H54 (cell line): ENCODE measurements at regions not wholly inside any gene's neighbourhood (a gene's known extent, or its start where the extent isn't known, plus 50 kb on each side); places are given as distances from the start of the nearest gene placed in this dataset.

ENCODE experiments used
- DNase-seq: peaks from one replicate; pipeline ENCODE4 v3.0.0; 2011; ENCODE audit warnings: low spot score, mixed read lengths; ENCODE audit not compliant: insufficient read length
- FAIRE-seq: peaks from 3 replicates; lab custom pipeline; 2011; peaks lifted over from hg19 to GRCh38; lab: Jason Lieb, UNC
- POLR2A ChIP-seq: IDR thresholded peaks from 2 replicates; pipeline ENCODE4 v1.6.1; 2011; ENCODE audit warnings: low read depth, mild to moderate bottlenecking, low read length

DNA sequence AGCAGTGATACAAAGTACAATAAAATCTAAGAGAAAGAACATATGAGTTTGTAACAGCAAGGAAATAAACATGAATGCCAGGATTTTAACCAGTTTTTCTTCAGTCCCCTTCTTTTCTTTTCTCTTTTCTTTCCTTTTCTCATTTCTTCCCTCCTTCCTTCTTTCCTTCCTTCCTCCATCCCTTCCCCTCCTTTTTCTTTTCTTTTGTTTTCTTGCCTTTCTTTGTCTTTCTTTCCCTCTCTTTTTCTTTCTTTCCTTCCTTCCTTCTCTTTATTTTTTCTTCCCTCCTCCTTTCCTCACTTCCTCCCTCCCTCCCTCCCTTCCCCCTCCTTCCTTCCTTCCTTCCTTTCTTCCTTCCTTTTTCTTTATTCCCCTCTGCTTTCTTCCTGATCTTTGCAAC lies 142.8 kb upstream of the SYT4 start:
- TF ChIP-seq POLR2A, result no peak
- FAIRE-seq, result no peak
- no peak for DNase-seq

DNA sequence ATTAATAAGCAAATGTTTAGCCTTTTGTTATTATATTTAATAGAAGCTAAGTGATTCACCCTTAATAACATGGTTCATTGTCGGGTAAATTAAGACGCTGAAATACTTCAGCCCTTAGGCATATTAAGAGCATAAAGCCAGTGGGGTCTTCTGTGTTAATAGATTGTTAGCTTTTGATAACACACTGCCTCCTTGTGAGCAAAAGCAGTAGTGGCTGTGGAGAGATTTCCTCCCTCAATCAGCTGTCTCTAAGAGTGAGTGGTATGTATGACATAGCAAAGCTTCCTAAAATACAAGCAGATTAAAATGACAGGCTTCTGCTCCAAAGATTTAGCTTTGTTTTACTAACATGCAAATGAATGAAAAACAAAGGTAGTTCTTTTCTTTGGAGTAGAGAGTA lies 143.7 kb upstream of the SYT4 start:
- FAIRE-seq (no peak), DNase-seq (no peak)

DNA sequence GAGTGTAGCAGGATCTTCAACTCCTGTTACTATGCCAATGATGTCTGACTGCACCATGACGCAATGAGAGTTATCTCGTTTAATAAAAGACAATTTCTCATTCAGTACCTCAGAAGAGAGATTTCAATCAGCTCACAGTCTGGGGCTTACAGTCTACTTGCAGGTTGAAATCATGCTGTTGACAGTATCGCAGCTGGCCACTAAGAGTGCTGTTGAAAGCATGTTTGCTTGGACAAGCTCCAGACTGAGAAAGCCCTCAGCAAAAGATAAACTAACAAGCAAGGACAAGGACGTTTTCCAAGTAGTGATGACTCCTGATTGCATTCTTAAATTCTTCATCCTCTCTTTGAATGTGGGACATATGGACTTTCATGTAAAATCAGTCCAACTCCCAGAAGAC lies 145.2 kb upstream of the SYT4 start:
- FAIRE-seq, result no peak
- TF ChIP-seq POLR2A, result no peak
- DNase-seq, result no peak

More for the DNA sequence above, 143.7 kb upstream of the SYT4 start:
- TF ChIP-seq POLR2A, result no peak

DNA sequence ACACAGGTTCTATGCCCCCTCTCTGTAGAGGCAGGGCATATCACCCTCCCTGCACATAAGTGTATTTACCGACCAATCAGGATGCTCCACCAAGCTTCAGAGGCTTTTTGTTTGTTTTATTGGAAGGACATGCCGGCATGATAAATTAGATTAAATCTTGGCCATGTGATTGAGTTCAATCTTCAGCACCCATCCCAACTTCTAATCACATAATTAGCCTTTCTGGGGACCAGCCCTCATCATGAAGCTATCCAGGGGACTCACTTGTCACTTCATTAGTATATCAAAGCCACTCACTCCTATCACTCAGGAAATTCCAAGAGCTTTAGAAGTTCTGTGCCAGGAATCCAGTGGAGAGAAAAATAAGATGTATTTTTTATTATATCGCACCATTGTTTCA lies 158.6 kb upstream of the SYT4 start:
- no peak for DNase-seq
- TF ChIP-seq POLR2A, result no peak
- no peak for FAIRE-seq

DNA sequence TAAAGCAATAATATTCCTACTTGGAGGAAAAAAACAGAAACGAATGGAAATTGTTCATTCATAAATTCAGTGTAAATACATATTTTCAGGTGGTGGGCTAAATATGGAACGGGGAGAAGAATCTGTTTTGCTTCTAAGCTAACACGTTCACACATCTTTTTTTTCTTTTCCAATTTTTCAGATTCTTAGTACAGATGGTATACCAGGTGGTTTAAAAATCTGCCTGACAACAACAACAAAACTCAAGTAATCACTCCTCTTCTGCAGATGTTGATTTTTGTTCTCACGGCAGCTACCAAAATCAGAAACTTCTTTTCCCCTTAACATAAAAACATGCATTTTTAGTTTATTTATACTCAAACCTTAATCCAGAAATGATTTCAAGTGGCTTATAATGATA lies 164.8 kb upstream of the SYT4 start:
- no peak for TF ChIP-seq POLR2A
- FAIRE-seq (no peak), DNase-seq (no peak)

DNA sequence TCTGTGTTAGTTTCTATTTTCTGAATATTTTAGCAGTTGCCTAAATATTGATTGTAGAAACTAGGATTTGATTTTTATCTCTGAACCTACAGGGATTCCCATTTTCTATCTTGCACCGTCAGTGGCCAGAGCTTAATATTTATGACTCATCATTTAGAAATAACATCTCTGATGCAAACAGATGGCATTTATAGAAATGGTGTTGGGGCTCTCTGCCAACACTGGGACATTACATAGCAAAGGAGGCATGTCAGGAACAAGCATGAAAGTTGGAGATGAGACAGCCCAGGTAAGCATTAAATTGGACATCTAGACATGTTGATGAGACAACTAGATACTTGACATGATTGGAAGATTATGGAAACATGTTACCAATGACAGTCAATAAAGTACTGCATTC lies 165.3 kb upstream of the SYT4 start:
- FAIRE-seq (no peak), DNase-seq (no peak)
- no peak for TF ChIP-seq POLR2A

DNA sequence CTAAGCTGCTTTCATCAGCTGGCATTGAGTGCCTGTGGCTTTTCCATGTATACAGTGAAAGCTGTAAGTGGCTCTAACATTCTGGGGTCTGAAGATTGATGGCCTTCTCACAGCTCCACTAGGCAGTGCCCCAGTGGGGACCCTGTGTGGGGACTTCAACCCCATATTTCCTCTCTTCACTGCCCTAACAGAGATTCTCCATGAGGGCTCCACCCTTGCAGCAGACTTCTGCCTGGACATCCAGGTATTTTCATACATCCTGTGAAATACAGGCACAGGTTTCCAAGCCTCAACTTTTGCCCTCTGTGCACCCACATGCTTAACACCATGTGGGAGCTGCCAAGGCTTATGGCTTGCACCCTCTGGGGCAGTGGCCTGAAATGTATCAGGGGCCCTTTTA lies 188.2 kb upstream of the SYT4 start:
- FAIRE-seq (no peak), DNase-seq (no peak)
- TF ChIP-seq POLR2A, result no peak

DNA sequence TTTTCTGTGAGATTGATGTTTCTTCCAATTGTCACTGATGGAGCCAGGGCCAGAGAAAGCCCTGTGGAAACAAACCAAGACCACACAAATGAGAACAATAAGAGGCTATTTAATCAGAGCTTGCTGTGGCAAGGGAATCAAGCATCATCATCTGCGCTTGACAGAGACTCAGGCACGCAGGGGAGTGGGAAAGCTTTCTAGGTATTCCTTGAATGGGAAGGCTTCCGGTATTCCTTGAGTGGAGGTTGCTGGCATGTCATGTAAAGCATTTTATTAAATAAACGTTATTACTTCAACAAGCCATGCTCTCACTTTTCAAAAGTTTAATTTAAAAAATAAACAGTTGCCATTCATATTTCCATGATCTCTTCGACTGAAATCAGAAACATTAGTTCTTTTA lies 194.6 kb upstream of the SYT4 start:
- DNase-seq (no peak), FAIRE-seq (no peak)
- TF ChIP-seq POLR2A, result no peak

DNA sequence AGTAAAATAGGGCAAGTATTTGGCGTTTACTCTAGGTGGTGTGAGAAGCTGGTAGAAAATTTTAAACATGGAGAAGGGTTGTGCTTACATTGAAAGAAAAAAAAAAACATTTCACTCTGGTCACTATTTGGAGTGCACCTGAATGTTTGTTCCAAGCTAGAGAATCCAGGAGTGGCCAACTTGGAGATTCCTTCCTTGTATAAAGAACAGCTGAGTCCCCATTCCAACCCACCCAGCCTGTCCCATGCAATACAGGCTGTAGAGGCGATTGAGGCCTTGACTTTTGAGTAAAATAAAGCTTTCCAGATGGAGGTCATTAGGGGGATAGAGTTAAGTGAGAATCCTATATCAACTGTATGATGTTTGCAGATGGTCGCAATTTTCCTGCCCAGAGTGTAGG lies 203.8 kb upstream of the SYT4 start:
- FAIRE-seq (no peak), DNase-seq (no peak)
- no peak for TF ChIP-seq POLR2A

DNA sequence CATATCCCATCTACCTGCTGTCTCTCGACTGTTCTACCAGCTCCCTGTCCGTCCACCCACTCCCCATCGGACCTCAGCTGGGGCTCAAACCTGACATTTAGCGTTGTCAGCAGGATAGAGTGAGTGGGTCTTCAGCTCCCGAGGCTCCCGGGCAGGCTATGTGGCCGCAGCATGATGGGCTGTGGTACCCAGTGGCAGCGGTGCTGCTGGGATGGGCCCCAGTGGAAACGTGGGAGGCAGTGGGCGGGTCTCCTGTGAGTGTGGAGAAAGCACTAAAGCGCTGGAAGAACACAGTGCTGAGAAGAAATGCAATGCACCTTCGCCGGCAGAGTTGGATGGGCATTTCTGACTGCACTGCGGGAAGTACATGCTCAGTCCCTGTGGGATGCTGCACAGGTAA lies 204.8 kb upstream of the SYT4 start:
- no peak for TF ChIP-seq POLR2A
- DNase-seq, result no peak
- no peak for FAIRE-seq

DNA sequence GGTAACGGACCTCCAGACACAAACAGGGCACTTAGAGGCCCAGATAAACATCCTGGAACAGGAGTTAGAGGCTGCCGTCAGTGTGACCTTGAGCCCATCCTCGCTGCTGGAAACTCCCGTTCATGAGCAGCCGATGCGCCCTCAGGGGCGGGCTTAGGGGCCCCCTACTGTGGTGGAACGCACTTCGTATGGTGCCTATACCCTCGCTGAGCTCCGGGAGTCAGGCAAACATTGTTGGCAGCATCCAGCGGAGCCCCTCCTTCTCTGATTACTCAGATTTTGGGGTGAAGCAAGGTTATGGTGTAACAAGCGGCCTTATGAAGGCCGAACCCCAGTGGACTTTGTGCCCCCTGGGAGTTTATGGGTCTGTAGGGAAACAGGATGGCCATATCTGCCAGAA lies 205.3 kb upstream of the SYT4 start:
- TF ChIP-seq POLR2A, result no peak
- DNase-seq (no peak), FAIRE-seq (no peak)

DNA sequence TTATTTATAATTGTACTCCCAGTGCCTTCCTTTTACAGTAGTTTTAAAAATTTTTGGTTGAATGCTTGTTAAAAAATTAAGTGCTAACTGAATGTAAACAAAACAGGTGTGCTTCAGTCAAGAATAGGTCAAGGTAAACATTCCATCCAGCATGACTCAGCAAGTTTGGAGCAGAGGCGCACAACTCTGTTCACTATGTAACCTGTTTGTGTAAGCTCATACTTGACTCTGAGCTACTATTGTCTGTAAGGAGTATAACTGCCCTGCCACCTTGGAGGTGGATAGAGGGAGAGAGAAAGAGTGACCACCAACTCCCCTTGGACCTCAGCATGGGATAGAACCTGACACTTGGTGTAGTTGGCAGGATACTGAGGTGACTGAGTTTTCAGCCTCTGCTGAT lies 207.4 kb upstream of the SYT4 start:
- FAIRE-seq (no peak), DNase-seq (no peak)
- no peak for TF ChIP-seq POLR2A

DNA sequence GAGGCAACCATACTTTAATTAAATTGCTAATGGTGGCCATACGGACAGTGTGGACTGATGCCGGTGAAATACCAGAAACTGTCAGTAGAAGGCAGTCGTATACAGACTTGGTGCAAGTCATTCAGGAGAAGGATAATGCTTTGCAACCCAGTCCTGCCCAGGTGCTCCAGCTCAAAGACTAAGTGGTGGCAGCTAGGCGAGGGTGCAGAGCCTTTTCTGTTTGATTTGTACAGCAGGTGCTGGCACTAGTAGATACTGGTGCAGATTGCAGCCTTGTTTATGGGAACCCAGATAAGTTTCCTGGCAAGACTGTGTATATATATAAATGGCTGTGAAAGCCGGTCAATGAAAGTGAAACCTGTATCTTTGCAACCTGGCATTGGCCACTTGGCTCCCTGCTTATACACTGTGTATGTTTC lies 208.3 kb upstream of the SYT4 start:
- TF ChIP-seq POLR2A, result no peak

DNA sequence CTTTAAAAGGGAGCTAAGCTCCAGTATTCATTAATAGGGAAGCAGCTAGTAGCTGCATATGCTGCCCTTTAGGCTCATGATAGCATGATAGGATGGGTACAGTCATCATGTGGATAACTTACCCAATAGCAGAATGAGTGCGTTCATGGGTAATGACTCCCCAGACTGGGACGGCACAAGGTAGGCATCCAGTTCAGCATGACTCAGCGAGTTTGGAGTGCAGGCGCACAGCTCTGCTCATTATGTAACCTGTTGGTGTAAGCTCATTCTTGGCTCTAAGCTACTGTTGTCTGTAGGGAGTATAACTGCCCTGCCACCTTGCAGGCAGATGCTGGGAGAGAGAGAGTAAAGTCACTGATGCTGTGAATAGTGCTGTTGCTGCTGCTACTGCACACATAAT lies 209.2 kb upstream of the SYT4 start:
- no peak for TF ChIP-seq POLR2A
- DNase-seq (no peak), FAIRE-seq (no peak)

More for the DNA sequence above, 208.3 kb upstream of the SYT4 start:
- FAIRE-seq (no peak), DNase-seq (no peak)

DNA sequence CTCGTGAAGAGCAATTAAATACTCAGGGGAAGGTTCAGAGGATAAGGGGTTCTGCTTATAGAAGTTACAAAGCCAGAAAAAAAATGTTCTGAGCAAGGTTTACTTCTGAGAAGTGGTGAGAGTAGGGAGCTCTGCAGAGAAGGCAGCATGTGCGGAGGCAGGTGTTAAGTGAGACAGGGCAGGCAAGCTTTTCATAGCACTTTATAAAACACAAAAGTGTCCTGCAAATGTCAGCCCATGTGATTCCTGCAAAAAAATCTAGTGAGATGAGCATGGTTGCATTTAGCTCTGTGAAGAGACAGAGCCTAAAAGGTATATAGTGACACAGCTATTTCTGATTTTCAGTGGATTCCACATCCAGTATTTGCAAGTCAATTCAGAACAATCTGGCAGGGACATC lies 223.8 kb upstream of the SYT4 start:
- DNase-seq (no peak), FAIRE-seq (no peak)
- no peak for TF ChIP-seq POLR2A

DNA sequence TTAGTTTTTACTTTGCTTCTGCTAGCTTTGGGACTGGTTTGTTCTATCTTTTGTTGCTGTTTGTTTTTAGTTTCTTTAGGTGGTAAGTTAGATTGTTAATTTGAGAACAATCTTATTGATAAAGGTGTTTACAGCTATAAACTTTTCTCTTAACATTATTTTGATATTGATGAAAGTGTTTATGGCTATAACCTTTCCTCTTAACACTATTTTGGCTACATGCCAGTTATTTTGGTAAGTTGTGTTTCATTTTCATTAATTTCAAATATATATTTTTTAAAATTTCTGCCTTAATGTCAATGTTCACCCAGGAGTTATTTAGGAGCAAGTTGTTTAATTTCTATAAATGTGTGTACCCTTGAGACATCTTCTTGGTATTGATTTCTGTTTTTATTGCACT lies 229.6 kb upstream of the SYT4 start:
- DNase-seq, result no peak
- FAIRE-seq, result no peak
- TF ChIP-seq POLR2A, result no peak
